ENCODE measurements at regions not wholly inside any gene's neighbourhood (a gene's known extent, or its start where the extent isn't known, plus 50 kb on each side); places are given as distances from the start of the nearest gene placed in this dataset.
A peak's percentile ranks its signal among the peaks of the same experiment; 100 is the strongest.

DNA sequence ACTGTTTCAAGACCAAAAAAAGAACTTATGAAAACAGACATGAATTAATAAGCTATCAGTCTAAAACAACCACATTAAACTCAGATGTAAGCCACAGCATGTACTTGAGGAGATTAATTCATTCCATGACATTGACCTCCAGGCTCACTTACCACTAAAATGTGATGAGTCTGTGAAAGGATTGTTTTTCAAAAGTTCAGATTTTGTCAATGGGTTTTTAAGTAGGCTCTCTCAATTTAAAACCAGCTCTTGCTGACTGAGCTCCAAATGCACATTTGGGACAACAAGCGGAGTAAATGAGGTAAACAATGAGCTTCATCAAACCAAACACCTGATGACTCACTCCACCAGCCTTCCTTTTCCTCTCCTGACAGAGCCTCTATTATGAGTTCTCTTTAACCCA lies 197.0 kb downstream of the SIM1 start:
- DNase-seq (ENCODE audit: low read depth), result no peak

DNA sequence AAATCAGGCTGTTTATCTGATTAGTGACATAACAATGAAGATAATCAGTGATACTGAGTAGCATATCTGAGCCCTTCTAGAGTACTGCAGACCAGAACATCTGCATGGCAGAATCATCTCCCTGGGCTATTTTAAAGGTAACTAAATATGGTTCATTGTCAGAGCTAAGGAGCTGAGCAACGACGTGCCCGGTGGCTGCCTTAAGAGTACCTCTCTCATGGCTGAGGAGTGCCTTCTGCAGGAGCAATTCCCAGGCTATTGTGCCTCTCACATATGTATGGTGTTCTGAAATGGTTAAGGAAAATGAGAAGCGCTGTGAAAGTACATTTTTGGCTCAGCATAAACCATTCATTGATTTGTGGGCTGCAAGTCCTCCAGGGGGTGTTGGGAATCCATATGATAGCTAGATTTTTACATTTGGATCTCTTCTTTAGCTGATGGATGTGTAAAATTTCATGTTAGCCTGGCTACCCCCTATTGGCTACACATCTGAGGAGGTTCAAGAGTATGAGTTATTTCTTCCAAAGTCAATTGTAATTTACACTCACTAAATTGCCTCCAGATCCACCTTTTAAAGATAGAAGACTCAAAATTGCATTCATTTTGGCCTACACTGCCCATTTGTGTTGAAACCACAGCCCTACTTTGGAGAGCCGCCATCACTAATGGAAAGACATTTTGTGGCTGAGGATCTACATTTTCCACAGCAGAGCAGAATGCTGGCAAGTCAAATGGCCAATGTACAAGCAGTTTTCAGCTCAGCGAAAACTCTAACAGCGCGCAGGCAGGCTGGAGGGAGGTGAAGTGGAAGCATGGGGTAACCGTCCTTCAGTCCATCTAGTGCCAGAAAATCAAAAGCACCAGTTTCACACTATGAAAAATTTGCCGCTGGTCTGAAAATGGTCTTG lies 198.0 kb downstream of the SIM1 start:
- no peak for DNase-seq (ENCODE audit: low read depth)

DNA sequence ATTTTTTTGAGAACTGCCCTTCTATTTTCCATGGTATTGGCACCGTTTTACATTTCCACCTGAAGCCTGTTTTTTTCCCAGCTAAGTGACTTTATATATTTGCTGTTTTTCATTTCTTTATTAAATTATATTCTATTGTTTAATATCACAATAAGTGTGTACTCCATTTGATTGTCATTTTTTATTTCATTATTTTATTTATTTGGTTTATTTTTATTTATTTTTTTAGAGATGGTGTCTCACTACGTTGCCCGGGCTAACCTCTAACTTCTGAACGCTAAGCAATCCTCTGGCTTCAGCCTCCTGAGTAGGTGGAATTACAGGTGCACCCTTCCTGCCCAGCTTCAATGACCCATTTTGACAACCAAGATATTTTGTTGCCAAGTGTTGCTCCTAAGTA lies 202.6 kb downstream of the SIM1 start:
- no peak for DNase-seq (ENCODE audit: low read depth)

DNA sequence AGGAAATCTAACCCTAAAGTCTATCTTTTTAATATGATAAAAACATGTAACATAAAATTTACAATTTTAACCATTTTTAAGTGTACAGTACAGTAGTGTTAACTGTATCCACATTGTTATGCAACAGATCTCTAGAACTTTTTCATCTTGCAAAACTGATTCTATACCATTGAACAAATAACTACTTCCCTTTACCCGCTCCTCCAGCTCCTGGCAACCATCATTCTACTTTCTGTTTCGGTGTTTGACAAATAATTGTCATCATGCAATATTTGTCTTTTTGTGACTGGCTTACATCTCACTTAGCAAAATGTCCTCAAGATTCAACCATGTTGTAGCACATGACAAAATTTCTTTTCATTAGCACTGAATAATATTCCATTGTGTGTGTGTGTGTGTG lies 203.2 kb downstream of the SIM1 start:
- DNase-seq (ENCODE audit: low read depth), result no peak

DNA sequence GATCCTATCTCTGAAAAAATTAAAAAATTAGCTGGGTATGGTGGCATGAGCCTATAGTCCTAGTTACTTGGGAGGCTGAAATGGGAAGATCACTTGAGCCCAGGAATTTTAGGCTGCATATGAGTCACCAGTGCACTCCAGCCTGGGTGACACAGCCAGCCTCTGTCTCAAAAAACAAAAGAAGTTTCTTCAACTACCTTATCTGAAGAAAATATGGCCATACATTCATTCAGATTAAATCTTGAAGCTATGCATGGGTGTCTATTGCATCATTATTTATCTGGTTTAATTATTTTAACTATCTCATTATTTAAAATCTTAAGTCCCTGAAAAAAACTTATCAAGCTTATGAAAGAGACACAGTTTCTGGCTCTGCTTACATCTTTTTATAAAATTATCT lies 204.1 kb downstream of the SIM1 start:
- DNase-seq (ENCODE audit: low read depth), result no peak

DNA sequence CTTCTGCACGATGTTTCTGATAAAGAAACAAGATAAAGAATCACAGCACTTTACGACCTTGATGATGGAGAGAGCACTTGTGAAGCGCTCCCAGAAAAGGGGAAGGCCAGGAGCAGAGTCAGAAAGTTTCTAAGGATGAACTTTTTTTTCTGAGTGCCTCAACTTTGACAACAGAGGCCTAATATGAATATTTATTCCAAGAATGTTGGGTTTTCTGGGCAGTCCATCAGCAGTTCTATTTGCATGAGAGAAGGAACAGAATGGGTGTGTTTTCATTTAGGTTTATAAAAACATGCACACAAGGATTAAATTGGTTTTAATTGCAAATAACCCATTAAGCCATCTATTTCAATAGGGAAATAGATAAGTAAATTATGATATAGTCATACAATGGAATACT lies 204.9 kb downstream of the SIM1 start:
- DNase-seq (ENCODE audit: low read depth), result no peak

DNA sequence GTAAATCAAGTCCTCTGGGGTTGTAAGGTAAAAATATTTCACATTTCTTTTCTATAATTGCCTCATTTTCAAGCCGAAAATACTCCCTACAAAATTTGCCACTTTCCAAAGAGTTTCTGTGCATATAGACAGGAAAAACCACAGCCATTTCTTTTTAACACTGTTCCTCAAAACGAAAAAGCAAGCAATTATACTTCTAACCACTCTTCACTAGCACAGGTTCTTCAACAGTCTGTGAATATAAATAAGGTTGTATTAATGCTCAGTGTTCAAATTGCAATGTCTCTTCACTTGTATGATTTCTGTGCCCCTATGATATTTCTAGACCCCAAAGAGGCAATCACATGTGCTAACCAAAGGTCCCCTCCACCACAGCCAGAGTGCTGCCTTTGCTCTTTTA lies 206.0 kb downstream of the SIM1 start:
- no peak for DNase-seq (ENCODE audit: low read depth)

DNA sequence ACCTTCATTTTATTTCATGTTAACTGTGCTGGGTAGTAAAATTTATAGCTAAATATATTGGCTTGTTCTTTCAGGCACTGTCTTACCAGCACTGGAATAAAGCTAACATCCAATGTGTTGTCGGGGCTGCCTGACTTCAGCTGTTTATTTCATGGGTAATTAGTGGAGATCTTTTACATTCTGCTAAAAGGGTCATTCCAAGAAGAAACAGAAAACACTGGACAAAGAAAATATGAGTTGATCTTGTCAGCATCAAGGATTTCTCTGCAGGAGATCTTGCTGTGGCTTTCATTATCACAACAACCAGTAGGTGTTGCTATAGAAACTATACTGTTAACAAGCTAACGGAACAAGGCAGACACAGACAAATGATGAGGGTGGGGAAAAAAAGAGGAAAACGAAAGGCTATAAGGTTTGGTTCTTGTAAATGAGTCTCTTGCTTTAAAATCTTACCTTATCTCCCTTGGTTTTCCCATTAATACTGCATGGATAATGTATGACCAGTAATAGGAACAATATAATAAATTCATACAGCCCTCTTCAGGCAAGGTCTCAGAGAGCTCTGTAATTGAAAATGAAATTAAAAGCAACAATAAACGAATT lies 206.8 kb downstream of the SIM1 start:
- no peak for DNase-seq (ENCODE audit: low read depth)

DNA sequence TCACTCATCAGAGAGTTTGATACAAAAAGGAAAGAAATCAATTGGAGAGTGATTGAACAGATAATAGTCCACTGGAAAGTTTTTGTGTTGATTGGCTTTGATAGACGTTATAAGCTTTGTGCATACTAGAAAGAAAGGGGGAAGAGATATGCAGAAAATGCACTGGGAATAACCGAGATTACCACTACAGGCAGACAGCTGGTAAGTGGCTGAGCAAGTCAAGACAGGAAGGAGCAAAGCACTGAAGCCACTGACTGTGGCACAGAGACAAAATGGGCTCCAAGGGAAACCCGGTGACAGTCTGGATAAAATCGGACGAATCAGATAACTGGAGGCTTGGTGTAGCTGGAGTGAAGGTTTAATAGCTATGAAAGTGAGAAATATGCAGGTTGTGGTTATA lies 209.0 kb downstream of the SIM1 start:
- DNase-seq (ENCODE audit: low read depth), result no peak

DNA sequence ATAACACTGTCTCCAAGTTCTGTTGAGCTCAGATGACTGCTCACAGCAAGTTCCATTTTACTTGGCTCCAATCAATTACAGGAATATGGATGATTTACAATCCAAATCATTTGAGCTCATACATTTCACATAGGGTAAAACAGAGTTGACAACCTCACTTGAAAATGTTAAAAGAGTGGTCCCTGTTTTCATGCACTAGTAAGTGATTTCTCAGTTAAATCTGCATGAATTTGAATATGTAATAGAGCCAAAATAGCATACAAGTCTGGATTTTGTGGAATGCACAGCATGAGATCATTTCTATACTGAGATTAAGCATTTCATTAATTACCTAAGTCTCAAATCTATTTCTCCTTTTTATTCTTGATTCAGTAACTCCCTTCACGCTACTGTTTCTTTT lies 217.6 kb downstream of the SIM1 start:
- DNase-seq (ENCODE audit: low read depth), result no peak

DNA sequence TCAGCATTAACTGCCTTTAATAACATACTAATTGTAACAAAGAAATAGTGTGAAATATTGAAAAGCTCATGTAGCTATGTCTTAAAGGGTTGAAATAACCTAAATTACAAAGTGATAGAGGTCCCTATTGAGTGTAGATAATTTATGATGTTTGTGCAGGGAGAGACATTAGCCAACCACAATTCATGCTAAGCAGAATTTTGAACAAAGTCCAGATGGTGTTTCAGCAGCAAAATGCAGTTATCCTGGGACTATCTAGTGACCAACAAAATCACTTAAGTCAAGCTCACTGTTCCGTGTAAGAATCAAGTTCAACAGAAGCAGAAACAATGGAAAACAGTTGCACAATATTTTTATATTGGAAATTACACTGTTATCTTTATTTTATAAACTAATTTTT lies 218.5 kb downstream of the SIM1 start:
- DNase-seq (ENCODE audit: low read depth), result no peak

DNA sequence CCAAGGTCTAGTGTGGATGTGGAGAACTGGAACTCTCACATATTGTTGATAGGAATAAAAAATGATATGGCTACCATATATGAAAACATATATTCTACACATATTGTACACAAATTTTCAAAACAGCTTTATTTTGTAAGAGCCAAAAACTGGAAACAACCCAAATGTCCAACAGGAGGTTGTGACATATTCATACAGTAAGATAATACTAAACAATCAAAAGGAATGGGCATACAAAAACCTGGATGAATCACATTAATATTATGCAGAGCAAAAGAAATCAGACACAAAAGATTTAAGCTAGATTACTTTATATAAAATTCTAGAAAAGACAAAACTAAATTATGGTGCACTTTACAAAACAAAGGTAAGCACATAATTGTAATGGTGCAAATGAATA lies 223.9 kb downstream of the SIM1 start:
- DNase-seq (ENCODE audit: low read depth), result no peak

DNA sequence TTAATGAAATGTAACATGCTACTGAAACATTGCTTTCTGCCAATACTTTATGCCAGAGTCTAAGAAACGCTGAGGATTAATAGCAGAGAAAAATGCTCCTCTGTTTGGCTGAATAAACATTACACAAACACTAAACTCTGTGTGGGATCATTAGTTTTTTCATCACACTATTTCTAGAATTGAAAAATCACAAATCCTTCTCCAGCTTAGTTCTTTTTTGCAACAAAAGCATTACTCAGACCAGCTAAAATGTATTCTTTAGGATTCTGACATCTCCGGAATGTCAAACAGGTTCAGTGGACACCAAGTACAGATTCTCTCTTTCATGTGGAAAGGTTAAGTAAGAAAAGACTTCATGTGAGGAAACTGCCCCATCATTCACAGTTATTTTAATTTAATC lies 226.9 kb downstream of the SIM1 start:
- DNase-seq (ENCODE audit: low read depth), result no peak

DNA sequence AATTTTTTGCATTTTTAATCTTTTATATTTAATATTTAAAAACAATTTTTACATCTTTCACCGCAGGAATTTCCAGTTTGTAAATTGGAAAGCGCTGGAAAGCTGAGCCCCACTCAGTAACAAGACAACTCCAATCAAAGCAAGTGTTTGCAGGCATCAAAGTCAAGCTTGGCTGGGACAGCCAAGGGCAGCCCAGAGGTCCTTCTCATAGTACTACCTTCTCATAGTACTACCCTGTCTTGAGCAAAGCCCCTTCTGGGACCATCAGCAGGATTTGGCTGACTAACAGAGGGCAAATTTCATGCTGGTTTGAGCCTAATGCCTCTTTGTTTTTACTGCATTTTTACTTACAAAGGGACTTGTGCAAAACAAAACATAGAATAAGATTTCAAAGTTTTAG lies 228.3 kb downstream of the SIM1 start:
- no peak for DNase-seq (ENCODE audit: low read depth)

DNA sequence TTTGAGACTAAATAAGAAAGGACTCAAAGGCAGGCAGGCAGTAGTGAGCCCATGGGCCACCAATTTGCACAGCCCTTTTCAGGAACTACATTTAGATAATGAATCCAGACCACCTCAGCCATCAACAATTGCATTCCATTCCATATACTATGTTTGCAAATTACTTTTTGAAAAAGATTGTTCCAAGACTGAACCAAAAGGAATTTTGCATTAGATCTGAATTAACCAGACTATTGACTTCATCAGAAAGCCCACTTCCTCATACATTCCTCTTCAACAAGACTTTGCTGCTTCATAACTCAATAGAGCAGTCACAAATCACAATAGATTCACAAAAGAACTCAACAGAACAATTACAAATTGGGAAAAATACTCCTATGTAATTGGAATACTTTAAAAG lies 229.1 kb downstream of the SIM1 start:
- DNase-seq (ENCODE audit: low read depth), result no peak

DNA sequence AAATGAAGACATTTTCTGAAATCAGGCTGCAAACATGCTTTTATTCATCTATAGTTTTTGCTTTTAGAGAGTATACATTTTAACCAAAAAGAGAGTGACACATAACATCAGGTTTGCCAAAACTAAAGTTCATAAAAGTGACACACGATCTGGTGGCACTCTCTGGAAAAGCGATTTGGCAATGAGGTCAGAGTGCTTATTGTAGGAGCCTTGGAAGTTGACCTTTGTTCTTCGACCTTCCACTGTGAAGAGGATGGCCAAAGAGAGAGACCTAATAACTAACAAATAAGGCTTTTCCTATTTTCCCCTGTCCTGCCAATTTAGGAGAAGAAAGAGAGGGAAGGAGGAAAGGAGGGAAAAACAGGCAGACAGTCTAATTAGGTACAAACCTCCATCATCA lies 230.1 kb downstream of the SIM1 start:
- DNase-seq (ENCODE audit: low read depth), result no peak

DNA sequence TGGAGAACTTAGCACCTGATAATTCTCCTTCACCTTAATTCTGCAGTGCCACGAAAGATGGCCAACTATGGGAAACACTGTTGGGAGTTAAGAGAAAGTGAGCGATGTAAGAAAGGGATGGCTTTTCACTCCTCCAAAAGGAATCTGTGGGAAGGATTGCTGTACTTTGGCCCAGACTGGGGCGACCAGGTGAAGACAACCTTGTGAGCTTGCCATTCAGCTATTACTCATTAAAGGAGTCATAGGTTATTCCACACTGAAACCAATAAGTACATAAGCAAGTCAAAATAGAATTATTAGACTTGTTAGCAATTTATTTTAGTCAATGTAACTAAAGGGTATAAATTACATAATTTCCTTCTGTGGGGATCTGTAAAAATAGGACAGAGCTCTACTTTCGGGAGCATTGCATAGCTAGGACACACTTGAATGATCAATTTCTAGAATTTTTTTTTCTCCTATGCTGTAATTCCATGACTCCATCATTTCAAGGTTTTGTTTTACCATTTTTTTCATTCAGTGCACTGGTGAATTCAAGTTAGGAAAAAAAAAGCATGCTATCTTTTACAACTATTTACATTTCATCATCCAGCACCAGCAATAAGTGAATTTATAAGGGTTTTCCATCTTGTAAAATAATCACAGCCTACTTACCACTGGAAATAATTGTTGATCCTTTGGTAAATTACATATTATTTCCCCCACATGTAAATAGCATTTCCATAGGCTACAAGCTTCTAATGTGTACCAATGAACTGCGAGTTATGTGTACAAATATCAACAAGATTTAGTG lies 231.7 kb downstream of the SIM1 start:
- DNase-seq (ENCODE audit: low read depth), result no peak

DNA sequence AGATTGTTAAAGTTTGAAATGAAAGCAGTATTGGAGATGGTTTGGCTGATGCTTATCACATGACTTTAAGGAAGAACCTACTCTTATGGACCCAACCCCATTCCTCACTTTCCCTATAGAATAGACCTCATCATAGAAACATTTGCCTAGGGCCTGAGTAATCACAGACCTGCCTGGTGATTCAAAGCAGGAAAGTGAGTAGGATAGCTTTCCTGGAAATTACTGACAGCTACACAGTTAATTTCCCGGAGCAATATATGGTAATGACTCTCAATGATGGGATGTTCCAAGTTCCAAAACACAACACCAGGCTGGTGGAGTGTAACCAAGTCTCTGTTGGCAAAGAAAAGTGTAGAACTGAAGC lies 233.8 kb downstream of the SIM1 start:
- no peak for DNase-seq (ENCODE audit: low read depth)

DNA sequence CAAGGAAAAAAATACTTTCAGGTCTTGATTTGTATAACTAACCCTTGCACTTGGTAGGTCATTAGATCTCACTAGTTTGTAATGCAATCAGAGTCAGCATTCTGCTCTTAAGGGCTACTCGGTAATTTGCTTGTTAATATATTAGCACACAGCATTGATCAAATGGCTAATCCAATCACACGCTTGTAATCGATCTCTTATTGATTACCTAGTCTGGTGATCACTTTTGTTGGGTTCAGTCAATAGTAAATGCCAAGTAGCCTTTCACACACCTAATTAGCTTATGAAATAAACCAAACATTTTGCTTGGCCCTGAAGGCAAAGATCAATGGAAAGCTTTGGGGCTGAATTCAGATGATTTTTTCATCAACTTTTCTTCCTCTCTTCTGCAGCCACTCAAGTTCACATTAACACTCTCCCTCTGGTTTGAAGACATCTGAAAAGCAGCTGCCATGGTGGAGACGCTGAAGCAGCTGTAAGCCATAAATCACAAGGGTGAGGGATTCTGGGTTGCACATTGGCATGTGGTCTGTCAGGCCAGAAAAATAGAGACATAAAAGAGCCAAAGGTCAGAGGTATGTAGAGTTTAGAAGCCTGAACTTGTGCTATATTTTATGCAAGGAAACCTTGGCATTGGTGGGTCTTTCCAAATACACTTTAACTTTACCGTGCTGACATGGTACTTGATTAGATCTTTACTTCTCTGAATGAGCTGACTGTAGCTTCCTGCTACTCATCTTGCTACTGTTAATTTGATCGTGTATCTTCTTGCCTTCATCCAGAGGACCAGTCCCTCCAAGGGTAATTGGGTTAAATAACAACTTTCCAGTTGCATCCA lies 234.4 kb downstream of the SIM1 start:
- DNase-seq (ENCODE audit: low read depth), result no peak

DNA sequence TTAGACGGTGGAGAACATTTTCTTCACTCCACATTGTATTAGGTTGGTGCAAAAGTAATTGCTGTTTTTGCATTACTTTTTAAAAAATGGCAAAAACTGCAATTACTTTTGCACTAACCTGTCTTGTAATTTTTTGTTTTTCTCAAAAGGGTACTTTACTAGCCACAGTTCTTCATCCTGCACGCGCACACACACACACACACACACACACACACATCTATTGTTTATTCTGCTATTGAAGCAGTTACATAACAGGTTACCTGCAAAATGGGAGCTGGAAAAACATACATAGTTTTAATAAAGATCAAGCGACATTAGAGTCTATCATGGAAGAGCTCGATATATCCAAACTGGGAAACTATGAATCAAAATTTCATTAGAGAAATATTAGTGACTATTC lies 235.2 kb downstream of the SIM1 start:
- no peak for DNase-seq (ENCODE audit: low read depth)

DNA sequence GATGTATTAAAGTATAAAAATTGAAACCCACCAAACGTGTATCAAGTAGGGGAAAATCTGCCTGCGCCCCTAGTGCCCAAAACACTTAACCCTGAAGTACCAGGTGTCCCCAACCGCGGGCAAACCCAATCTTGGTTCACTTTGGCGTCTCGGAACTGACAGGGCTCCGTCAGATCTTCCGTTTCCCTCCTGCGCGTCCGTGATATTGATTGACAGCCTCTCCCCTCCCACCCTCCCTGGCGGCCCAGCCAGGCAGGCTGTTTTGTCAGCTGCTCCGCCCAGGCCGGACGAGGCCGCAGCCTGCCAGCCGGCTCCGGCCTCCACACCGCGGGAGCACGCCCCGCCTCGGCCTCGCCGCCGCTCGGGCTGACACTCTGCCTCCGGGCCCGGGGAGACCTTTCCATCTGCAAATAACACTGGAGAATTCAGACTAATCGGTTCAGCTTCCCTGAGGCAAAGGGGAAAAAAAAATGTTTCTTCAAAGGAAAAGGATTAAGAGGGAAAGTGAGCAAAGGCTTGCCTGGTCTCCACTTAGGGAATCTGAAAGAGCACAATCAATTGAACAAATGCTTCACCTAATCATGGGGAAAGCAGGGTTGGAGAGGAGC lies 234.9 kb upstream of the MCHR2 start:
- DNase-seq (ENCODE audit: low read depth), result peak; percentile 30

DNA sequence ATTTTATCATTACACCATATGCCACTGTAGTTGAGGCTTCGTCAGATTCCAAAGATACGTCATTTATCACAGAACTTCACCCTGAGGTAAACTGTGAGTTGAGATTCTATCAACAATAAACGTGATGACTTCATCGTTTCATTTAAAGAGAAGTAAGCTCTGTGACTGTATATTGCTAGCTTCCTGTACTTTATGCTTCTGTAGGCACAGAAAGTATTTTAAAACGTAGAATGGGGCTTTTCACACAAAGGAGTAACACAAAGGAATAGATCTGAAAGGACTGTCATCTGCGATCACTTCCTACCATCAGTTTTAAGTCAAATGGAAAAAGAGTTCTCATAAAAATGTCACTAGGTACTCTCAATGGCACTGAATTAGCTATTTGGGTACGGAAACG lies 234.4 kb upstream of the MCHR2 start:
- DNase-seq (ENCODE audit: low read depth), result no peak

All from CMK (cell line).